K562 (cell line): ENCODE measurements at regions not wholly inside any gene's neighbourhood (a gene's known extent, or its start where the extent isn't known, plus 50 kb on each side); places are given as distances from the start of the nearest gene placed in this dataset.

Experiments used
- ATAC-seq: fragments of 200-7000 bp; cut with Tn5 transposase; 3 replicates; pipeline ENCODE4 v1.9.1; 2020; ENCODE audit warnings: moderate library complexity
- BruUV-seq: library from RNA; stranded (reverse); fragments of 400-500 nt; replicated peaks from 2 replicates; lab custom pipeline; 2021; lab: Mats Ljungman, UMichigan
- CTCF ChIA-PET: fragments of 300-600 bp; formaldehyde crosslinking; extraction: SDS; loops from one replicate; lab custom pipeline; 2021; ENCODE audit warnings: low intra/inter-chr PET ratio; lab: Yijun Ruan, JAX
- POLR2A ChIA-PET: fragments of 300-600, 350-650 bp; sonication (Branson Sonifier 250); formaldehyde crosslinking; extraction: SDS; loops from one replicate; lab custom pipeline; 2021; ENCODE audit warnings: antibody characterized with exemption, inconsistent platforms; lab: Yijun Ruan, JAX
- DNase-seq, 4 experiments: peaks; one replicate each; pipeline versions ENCODE4 v3.0.0 to v3.0.0-alpha.2; 2011 to 2018; ENCODE audit warnings: low spot score in 3 of 4, mixed read lengths in 3 of 4; ENCODE audit errors: extremely low read depth in 1 of 4
- FAIRE-seq: peaks from 2 replicates; lab custom pipeline; 2011; peaks lifted over from hg19 to GRCh38; lab: Jason Lieb, UNC
- H2AFZ ChIP-seq: 2 replicates; pipeline ENCODE4 v1.6.0; 2011; ENCODE audit warnings: low read depth, low read length, control low read depth, inconsistent platforms
- H3K27ac ChIP-seq: fragments of 200-600 bp; 3 replicates; pipeline ENCODE4 v1.8.0; 2011; ENCODE audit warnings: low read depth, mild to moderate bottlenecking, control low read depth, inconsistent platforms, low read length, moderate library complexity, mixed read lengths; ENCODE audit errors: extremely low read depth
- H3K27me3 ChIP-seq, 2 experiments: fragments of 300-600 bp in 1 of 2; 2 replicates in 1 of 2; 3 replicates in 1 of 2; pipeline versions ENCODE4 v1.6.0 to v1.8.0; 2011; ENCODE audit warnings: inconsistent platforms in 2 of 2, low read length in 2 of 2, mild to moderate bottlenecking in 1 of 2, mixed read lengths in 1 of 2, moderate library complexity in 1 of 2; ENCODE audit not compliant: control insufficient read depth in 2 of 2, insufficient read depth in 2 of 2
- H3K36me3 ChIP-seq: fragments of 300-600 bp; 3 replicates; pipeline ENCODE4 v1.8.0; 2011; ENCODE audit warnings: mild to moderate bottlenecking, low read length, inconsistent platforms; ENCODE audit not compliant: control insufficient read depth, insufficient read depth
- H3K4me1 ChIP-seq, 2 experiments: fragments of 200-600 bp in 1 of 2; replicated peaks in 1 of 2; 2 replicates in 1 of 2; 3 replicates in 1 of 2; pipeline versions ENCODE4 v1.5.1 to v1.8.0; 2011; ENCODE audit warnings: inconsistent platforms in 2 of 2, low read length in 2 of 2, mild to moderate bottlenecking in 1 of 2, mixed read lengths in 1 of 2, moderate library complexity in 1 of 2; ENCODE audit not compliant: control insufficient read depth in 2 of 2, insufficient read depth in 2 of 2
- H3K4me2 ChIP-seq: 2 replicates; pipeline ENCODE4 v1.6.1; 2011; ENCODE audit warnings: low read length, control low read depth, inconsistent platforms, mixed read lengths; ENCODE audit not compliant: insufficient read depth
- H3K4me3 ChIP-seq: fragments of 200-600 bp; sonication (generic), shearing (Covaris generic); 2 replicates; pipeline ENCODE4 v1.5.1; 2016; ENCODE audit warnings: control low read depth, inconsistent platforms
- H3K79me2 ChIP-seq: fragments of 200-600 bp; 3 replicates; pipeline ENCODE4 v1.8.0; 2011; ENCODE audit warnings: low read length, inconsistent platforms; ENCODE audit not compliant: control insufficient read depth, insufficient read depth
- H3K9ac ChIP-seq, 2 experiments: 2 replicates each; pipeline versions ENCODE4 v1.6.0 to v1.6.1; 2011; ENCODE audit warnings: low read depth in 2 of 2, low read length in 2 of 2, control low read depth in 1 of 2, inconsistent platforms in 1 of 2, mild to moderate bottlenecking in 1 of 2, mixed read lengths in 1 of 2; ENCODE audit not compliant: insufficient read depth in 1 of 2
- H3K9me1 ChIP-seq: one replicate; pipeline ENCODE4 v1.6.0; 2011; ENCODE audit warnings: inconsistent platforms, mild to moderate bottlenecking, low read length, moderate library complexity; ENCODE audit not compliant: control insufficient read depth, insufficient read depth
- H3K9me3 ChIP-seq: replicated peaks from 2 replicates; pipeline ENCODE4 v1.5.1; 2011; ENCODE audit warnings: low read depth, low read length, inconsistent platforms; ENCODE audit not compliant: control insufficient read depth, insufficient read depth
- H4K20me1 ChIP-seq: replicated peaks from 2 replicates; pipeline ENCODE4 v1.6.1; 2011; ENCODE audit warnings: low read length, inconsistent platforms, mixed read lengths; ENCODE audit not compliant: control insufficient read depth, insufficient read depth
- CEBPB ChIP-seq: fragments of 450-650 bp; IDR thresholded peaks from 2 replicates; pipeline ENCODE4 v1.6.1; 2016; ENCODE audit warnings: missing genetic modification characterization, missing compliant biosample characterization
- CHAMP1 ChIP-seq: fragments of 450-650 bp; IDR thresholded peaks from 2 replicates; pipeline ENCODE4 v1.6.1; 2016; ENCODE audit warnings: mild to moderate bottlenecking
- ELF1 ChIP-seq: fragments of 200-800 bp; sonication (Bioruptor generic); IDR thresholded peaks from 2 replicates; pipeline ENCODE4 v1.6.1; 2016; ENCODE audit warnings: missing genetic modification characterization, missing compliant biosample characterization
- ILF3 ChIP-seq: fragments of 450-650 bp; IDR thresholded peaks from 2 replicates; pipeline ENCODE4 v1.6.1; 2018; ENCODE audit warnings: antibody characterized with exemption, mild to moderate bottlenecking, moderate library complexity, borderline replicate concordance
- KLF16 ChIP-seq: IDR thresholded peaks from 2 replicates; pipeline ENCODE4 v1.6.1; 2016; ENCODE audit warnings: antibody characterized with exemption
- MYC ChIP-seq, 2 experiments: fragments of 250-450 bp in 1 of 2; sonication (Bioruptor Pico) in 1 of 2; IDR thresholded peaks; 2 replicates each; pipeline versions ENCODE4 v1.5.1 to v1.6.1; 2012 to 2021; ENCODE audit warnings: low read depth in 2 of 2, borderline replicate concordance in 1 of 2, improper control_type of control experiment in 1 of 2, low read length in 1 of 2, mild to moderate bottlenecking in 1 of 2, moderate library complexity in 1 of 2
- THRAP3 ChIP-seq: fragments of 450-650 bp; IDR thresholded peaks from 2 replicates; pipeline ENCODE4 v1.6.1; 2016; ENCODE audit warnings: mild to moderate bottlenecking, inconsistent platforms, borderline replicate concordance
- VEZF1 ChIP-seq: fragments of 200-800 bp; sonication (Bioruptor generic); IDR thresholded peaks from 2 replicates; pipeline ENCODE4 v1.6.1; 2017; ENCODE audit warnings: missing genetic modification characterization, missing compliant biosample characterization
- ZBTB9 ChIP-seq: fragments of 450-650 bp; formaldehyde crosslinking; IDR thresholded peaks from 2 replicates; pipeline ENCODE4 v1.4.0; 2020; ENCODE audit warnings: mild to moderate bottlenecking, moderate library complexity
- ZFP36 ChIP-seq: fragments of 150-350 bp; IDR thresholded peaks from 2 replicates; pipeline ENCODE4 v1.6.1; 2018; ENCODE audit warnings: low read length, low read depth; ENCODE audit not compliant: partially characterized antibody
- ZKSCAN1 ChIP-seq: fragments of 150-350 bp; IDR thresholded peaks from 2 replicates; pipeline ENCODE4 v1.6.1; 2016; ENCODE audit warnings: low read depth, low read length
- WGBS: fragments of 100-300 bp; shearing (Covaris generic); methylation state at CpG from one replicate; pipeline ENCODE4 v1.1.6; 2016; ENCODE audit warnings: low coverage, mixed read lengths; ENCODE audit not compliant: insufficient coverage; ENCODE audit errors: missing lambda C conversion rate; 5-methylcytosine and 5-hydroxymethylcytosine counted together
- in situ Hi-C: fragments of 300-500 bp; cut with MboI; formaldehyde crosslinking; loops from 4 replicates; pipeline ENCODE4 v1.15.0; 2018; ENCODE audit warnings: inconsistent platforms, mixed read lengths
- intact Hi-C: fragments of 100-400 bp; cut with micrococcal nuclease; formaldehyde crosslinking; loops from 2 replicates; pipeline ENCODE4 v1.14.2; 2022

GRCh38 chr20:48056218-48056617, 270.9 kb upstream of the SULF2 start:
- Histone ChIP-seq H3K36me3 (no peaks in the 10 kb centered on the region), H3K9ac (no peak overlapping the region), H2AFZ (no peak overlapping the region), H3K27me3 (no peaks in the 10 kb centered on the region), H3K27ac (no peak overlapping the region), H3K4me3 (no peak overlapping the region), H3K4me2 (no peak overlapping the region), H3K4me1 (no peaks in the 10 kb centered on the region), H3K79me2 (no peaks in the 10 kb centered on the region), H3K9me3 (no peaks in the 10 kb centered on the region), H3K9me1 (no peaks in the 10 kb centered on the region), H4K20me1 (no peaks in the 10 kb centered on the region)
- FAIRE-seq (no peak), ATAC-seq (no peak), DNase-seq (no peak)
- 0% methylated on average over 2 of the region's 2 CpGs for WGBS
- intact Hi-C loops, result no loop called here
- CTCF ChIA-PET, result no interaction called here
- in situ Hi-C loops, result no loop called here
- no peak for TF ChIP-seq ILF3
- TF ChIP-seq ZFP36, result no peak
- no peak for TF ChIP-seq KLF16
- TF ChIP-seq MYC (IDR thresholded peaks at IDR 0.05; ENCODE audit: low read depth, low read length), result no peak
- no peak for TF ChIP-seq MYC (CRISPR knock-in tag; IDR thresholded peaks at IDR 0.05; ENCODE audit: borderline replicate concordance, low read depth)
- TF ChIP-seq THRAP3, result no peak
- no peak for TF ChIP-seq CEBPB (tag)
- no peak for TF ChIP-seq VEZF1
- no peak for TF ChIP-seq CHAMP1
- no peak for TF ChIP-seq ZKSCAN1
- TF ChIP-seq ELF1 (tag), result no peak
- TF ChIP-seq ZBTB9 (CRISPR knock-in tag), result no peak
- BruUV-seq, result no TSS peak
- POLR2A ChIA-PET, result no interaction called here
